ENCODE measurements at regions not wholly inside any gene's neighbourhood (a gene's known extent, or its start where the extent isn't known, plus 50 kb on each side); places are given as distances from the start of the nearest gene placed in this dataset.

- TF ChIP-seq CTCF (IDR thresholded peaks at IDR 0.05) (no peak), POLR2A (IDR thresholded peaks at IDR 0.05) (no peak)
- DNase-seq (ENCODE audit: low spot score in 2 of 2): no peak
- intact Hi-C loops (cut with DNase I; ENCODE audit: low total_unique reads): loop anchor here (5.0 kb wide), 1 partner anchor 1288 kb away; no protein-coding TSS in a partner anchor
- 68 to 90% methylated on average over 6 of the region's 6 CpGs for WGBS, 2 donors
- no peak overlapping the region for H3K4me3 ChIP-seq (ENCODE audit: low read depth, poor library complexity, severe bottlenecking)
These were observed 114.0 kb downstream of the ACAA2 start for GRCh38 chr18:49699303-49699702.

GRCh38 chr18:49698525-49699025 lies 114.8 kb downstream of the ACAA2 start:
- no peak for TF ChIP-seq CTCF (IDR thresholded peaks at IDR 0.05)
- no peak for TF ChIP-seq POLR2A (IDR thresholded peaks at IDR 0.05)
- intact Hi-C loops (cut with DNase I; ENCODE audit: low total_unique reads): loop anchor here (5.0 kb wide), 1 partner anchor 1289 kb away; no protein-coding TSS in a partner anchor
- DNase-seq (ENCODE audit: low spot score in 2 of 2): no peak
- 85 to 86% methylated on average over 4 of the region's 4 CpGs for WGBS, 2 donors
- H3K4me3 ChIP-seq (ENCODE audit: low read depth, poor library complexity, severe bottlenecking): no peak overlapping the region

- TF ChIP-seq CTCF (IDR thresholded peaks at IDR 0.05) (no peak), POLR2A (IDR thresholded peaks at IDR 0.05) (no peak)
- peak in 1 of 2 donors; percentile 82 for DNase-seq (ENCODE audit: low spot score in 2 of 2)
- H3K4me3 ChIP-seq (ENCODE audit: low read depth, poor library complexity, severe bottlenecking): no peak overlapping the region
- intact Hi-C loops (cut with DNase I; ENCODE audit: low total_unique reads): loop anchor here (5.0 kb wide), 1 partner anchor 1289 kb away; no protein-coding TSS in a partner anchor
- 52 to 72% methylated on average over 7 of the region's 7 CpGs for WGBS, 2 donors
These were observed 115.4 kb downstream of the ACAA2 start for GRCh38 chr18:49697757-49698524.

- no peak for DNase-seq (ENCODE audit: low spot score in 2 of 2)
- H3K4me3 ChIP-seq (ENCODE audit: low read depth, poor library complexity, severe bottlenecking): no peak overlapping the region
- WGBS, 2 donors: 82 to 93% methylated on average over 4 of the region's 4 CpGs
- TF ChIP-seq POLR2A (IDR thresholded peaks at IDR 0.05): no peak
- no peak for TF ChIP-seq CTCF (IDR thresholded peaks at IDR 0.05)
- intact Hi-C loops (cut with DNase I; ENCODE audit: low total_unique reads): loop anchor here (5.0 kb wide), 1 partner anchor 1290 kb away; no protein-coding TSS in a partner anchor
These were observed 116.3 kb downstream of the ACAA2 start for GRCh38 chr18:49697049-49697448.

- WGBS, 2 donors: 90 to 91% methylated on average over 1 of the region's 1 CpG
These were observed 118.9 kb downstream of the ACAA2 start for GRCh38 chr18:49694402-49694801.

More at GRCh38 chr18:49694402-49694801, 118.9 kb downstream of the ACAA2 start:
- H3K4me3 ChIP-seq (ENCODE audit: low read depth, poor library complexity, severe bottlenecking): no peak overlapping the region
- intact Hi-C loops (cut with DNase I; ENCODE audit: low total_unique reads): no loop called here
- no peak for TF ChIP-seq POLR2A (IDR thresholded peaks at IDR 0.05)
- TF ChIP-seq CTCF (IDR thresholded peaks at IDR 0.05): no peak
- DNase-seq (ENCODE audit: low spot score in 2 of 2): no peak
